DMS53 treated with DMSO at 0.1 percent for 48 hours (cell line): ENCODE measurements at regions not wholly inside any gene's neighbourhood (a gene's known extent, or its start where the extent isn't known, plus 50 kb on each side); places are given as distances from the start of the nearest gene placed in this dataset.
"Not testable (repeated sequence)": the region's sequence is repeated elsewhere in the genome, so short reads cannot be mapped to it uniquely, and the experiment has no call there.

ENCODE experiments used
- DNase-seq: peaks from one replicate; lab custom pipeline; 2025; ENCODE audit not compliant: unreplicated experiment; lab: John Stamatoyannopoulos, UW

GRCh38 chr10:23742368-23742767 is 303.5 kb downstream of the OTUD1 start:
- DNase-seq: no peak

GRCh38 chr10:23742807-23743206 is 303.9 kb downstream of the OTUD1 start:
- DNase-seq: peak; percentile 44

GRCh38 chr10:23754179-23754578 is 315.3 kb downstream of the OTUD1 start:
- peak; percentile 13 for DNase-seq

GRCh38 chr10:23754941-23755340 is 316.1 kb downstream of the OTUD1 start:
- no peak for DNase-seq

GRCh38 chr10:23755556-23755955 is 316.7 kb downstream of the OTUD1 start:
- no peak for DNase-seq

- no peak for DNase-seq
Measured at GRCh38 chr10:23768281-23768680, 329.4 kb downstream of the OTUD1 start.

GRCh38 chr10:23777153-23777552 is 338.3 kb downstream of the OTUD1 start:
- DNase-seq: no peak

- no peak for DNase-seq
Measured at GRCh38 chr10:23779301-23779700, 340.4 kb downstream of the OTUD1 start.

GRCh38 chr10:23780331-23780730 is 341.5 kb downstream of the OTUD1 start:
- DNase-seq: peak; percentile 38

- DNase-seq: no peak
Measured at GRCh38 chr10:23786594-23786993, 347.7 kb downstream of the OTUD1 start.

- DNase-seq: no peak
Measured at GRCh38 chr10:23793577-23793976, 354.7 kb downstream of the OTUD1 start.

GRCh38 chr10:23797452-23797851 is 358.6 kb downstream of the OTUD1 start:
- not testable (repeated sequence) for DNase-seq

GRCh38 chr10:23804125-23804524 is 365.2 kb downstream of the OTUD1 start:
- no peak for DNase-seq

- no peak for DNase-seq
Measured at GRCh38 chr10:23813687-23814086, 374.8 kb downstream of the OTUD1 start.

- DNase-seq: no peak
Measured at GRCh38 chr10:23818484-23818883, 379.6 kb downstream of the OTUD1 start.

GRCh38 chr10:23820792-23821191 is 381.9 kb downstream of the OTUD1 start:
- DNase-seq: no peak

- no peak for DNase-seq
Measured at GRCh38 chr10:23824822-23825221, 384.1 kb upstream of the KIAA1217 start.

- DNase-seq: no peak
Measured at GRCh38 chr10:23826421-23826820, 382.5 kb upstream of the KIAA1217 start.

GRCh38 chr10:23829556-23829955 is 379.4 kb upstream of the KIAA1217 start:
- DNase-seq: no peak

GRCh38 chr10:23834091-23834490 is 374.8 kb upstream of the KIAA1217 start:
- DNase-seq: no peak

- no peak for DNase-seq
Measured at GRCh38 chr10:23850631-23851030, 358.3 kb upstream of the KIAA1217 start.

GRCh38 chr10:23859598-23859997 is 349.3 kb upstream of the KIAA1217 start:
- no peak for DNase-seq

- peak; percentile 56 for DNase-seq
Measured at GRCh38 chr10:23864631-23865147, 344.2 kb upstream of the KIAA1217 start.

GRCh38 chr10:23866985-23867384 is 342.0 kb upstream of the KIAA1217 start:
- not testable (repeated sequence) for DNase-seq
